AG09319 (cell line): ENCODE measurements at regions not wholly inside any gene's neighbourhood (a gene's known extent, or its start where the extent isn't known, plus 50 kb on each side); places are given as distances from the start of the nearest gene placed in this dataset.

ENCODE experiments used
- DNase-seq: peaks from one replicate; pipeline ENCODE4 v3.0.0-alpha.2; 2010; ENCODE audit warnings: low read depth; ENCODE audit errors: extremely low read depth
- TF ChIP-seq, protein P1 (sequence below): IDR thresholded peaks from 2 replicates; pipeline ENCODE4 v1.5.1; 2011; ENCODE audit warnings: low read depth, mild to moderate bottlenecking, inconsistent platforms, low read length, moderate library complexity

DNA sequence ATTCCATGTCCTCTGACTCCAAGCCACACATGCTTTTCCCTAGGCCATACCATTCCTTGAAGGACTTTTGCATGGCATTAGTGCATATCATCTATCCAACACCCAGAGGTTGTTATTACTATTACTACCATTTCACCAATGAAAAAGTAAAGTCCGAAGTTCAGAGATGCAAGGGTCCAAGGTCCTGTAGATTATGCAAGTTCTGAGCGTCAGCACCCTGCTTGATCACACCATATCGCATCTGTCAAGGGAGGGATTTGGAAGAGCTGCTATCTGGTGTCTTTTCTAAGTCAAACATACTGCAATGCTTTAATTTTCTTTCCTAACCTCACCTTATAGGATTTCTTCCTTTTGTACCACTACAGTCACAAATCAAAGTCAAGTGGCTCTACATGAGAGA lies 214.7 kb upstream of the CADM1 start:
- no peak for DNase-seq
- TF ChIP-seq, protein P1, sequence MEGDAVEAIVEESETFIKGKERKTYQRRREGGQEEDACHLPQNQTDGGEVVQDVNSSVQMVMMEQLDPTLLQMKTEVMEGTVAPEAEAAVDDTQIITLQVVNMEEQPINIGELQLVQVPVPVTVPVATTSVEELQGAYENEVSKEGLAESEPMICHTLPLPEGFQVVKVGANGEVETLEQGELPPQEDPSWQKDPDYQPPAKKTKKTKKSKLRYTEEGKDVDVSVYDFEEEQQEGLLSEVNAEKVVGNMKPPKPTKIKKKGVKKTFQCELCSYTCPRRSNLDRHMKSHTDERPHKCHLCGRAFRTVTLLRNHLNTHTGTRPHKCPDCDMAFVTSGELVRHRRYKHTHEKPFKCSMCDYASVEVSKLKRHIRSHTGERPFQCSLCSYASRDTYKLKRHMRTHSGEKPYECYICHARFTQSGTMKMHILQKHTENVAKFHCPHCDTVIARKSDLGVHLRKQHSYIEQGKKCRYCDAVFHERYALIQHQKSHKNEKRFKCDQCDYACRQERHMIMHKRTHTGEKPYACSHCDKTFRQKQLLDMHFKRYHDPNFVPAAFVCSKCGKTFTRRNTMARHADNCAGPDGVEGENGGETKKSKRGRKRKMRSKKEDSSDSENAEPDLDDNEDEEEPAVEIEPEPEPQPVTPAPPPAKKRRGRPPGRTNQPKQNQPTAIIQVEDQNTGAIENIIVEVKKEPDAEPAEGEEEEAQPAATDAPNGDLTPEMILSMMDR = no peak

DNA sequence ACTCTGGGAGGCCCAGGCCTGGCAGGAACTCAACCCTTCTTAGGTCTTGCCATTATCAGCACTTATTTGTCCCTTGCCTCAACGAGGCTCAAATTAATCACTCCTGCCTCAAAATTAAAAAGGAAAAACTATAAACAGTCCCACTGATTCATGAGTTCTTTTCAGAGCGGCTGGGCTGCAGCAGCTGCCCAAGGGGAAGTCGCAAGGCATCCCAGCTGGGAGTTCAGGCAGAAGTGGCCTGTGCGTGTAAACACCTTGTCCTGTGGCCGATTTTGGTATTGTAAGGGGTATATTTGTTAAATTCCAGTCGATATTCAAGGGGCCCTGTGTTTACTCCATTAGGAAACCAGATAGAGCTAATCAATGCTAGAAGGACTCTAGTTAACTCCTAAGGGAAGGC lies 213.9 kb upstream of the CADM1 start:
- no peak for DNase-seq
- TF ChIP-seq, protein P1 = no peak

DNA sequence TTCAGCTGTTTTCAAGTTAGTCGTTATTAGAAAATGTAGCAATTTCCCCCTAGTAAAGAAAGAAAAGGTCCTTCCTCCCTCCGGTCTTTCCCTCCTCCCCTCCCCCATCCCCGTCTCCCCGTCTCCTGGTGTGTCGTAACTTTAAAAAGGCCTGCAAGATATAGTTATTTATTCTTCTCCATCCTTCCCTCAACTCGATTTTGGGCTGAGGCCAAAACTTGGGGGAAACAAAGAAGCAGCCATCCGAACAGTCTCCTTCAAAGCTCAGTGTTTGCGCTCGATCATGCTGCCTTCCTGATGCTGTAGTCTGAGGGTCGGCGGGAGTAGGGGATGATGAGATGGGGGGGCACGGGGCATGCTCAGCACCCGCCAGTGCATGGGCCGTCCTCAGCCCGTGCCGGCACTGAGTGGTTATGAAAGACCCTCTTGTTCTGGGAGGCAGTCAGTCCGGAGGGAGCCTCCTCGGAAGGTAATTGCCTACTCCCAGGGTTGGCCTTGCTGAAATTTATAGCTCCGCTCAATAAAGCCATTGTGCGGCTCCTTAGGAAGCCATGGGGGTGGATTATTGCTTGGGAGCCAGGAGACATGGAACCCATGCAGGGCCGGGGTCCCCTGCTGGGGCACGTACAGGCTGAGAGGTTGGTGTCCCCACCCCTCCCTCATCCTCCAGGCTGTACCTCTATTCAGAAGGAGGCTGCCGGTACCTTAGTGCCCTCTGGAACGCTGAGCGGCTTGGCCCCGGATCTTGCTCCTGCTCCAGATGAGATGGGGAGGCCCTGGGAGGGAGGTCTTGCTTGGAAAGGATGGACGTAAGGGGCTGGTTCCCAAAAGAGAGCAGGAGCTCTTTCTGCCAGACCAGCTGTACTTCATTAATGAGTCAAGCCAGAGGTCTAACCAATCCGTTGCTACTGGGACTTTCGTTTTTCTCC lies 212.7 kb upstream of the CADM1 start:
- TF ChIP-seq, protein P1 = no peak
- DNase-seq = no peak

DNA sequence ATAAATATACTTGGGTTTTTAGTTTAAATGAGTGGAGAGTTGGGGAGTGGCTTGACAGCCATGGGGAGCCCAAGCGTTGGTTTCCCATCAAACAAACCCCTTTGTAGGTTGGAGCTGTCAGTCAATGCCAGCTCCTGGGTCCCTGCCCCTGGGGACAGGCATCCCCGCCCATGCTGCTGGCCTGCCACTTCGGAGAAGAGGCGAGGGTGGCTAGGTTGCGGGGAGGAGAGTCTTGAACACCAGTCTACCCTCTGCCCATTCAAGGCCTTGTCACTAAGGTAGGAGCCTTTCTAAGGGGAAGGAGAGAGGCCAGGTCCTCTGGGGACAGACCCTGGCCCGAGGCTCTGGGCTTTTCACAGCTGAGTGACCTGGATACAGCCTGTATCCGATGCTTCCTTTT lies 211.9 kb upstream of the CADM1 start:
- TF ChIP-seq, protein P1 = no peak
- DNase-seq = no peak

DNA sequence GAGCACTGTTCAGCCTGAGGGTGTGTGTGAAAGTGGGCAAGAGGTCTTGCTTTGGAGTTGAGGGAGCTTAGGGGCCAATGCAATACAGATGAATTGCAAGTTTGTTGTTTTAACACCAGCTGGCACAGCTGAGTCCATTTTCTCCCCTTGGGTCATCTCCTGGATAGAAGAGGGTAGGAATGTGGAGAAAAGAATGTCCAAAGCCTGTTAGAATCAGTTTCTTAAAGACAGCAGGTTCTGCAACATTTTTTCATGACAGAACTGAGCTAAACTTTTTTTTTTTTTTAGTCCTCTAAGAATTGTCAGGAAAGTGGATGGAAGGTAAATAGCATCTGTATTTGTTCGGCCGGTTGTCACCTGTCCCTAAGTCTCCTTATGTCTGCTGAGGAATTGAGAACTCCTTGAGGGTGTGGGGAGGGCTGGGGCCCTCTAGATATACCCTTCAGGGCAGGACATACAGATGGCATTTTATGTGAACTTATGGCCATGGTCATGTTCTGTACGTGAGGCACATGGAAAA lies 211.1 kb upstream of the CADM1 start:
- TF ChIP-seq, protein P1 = no peak
- DNase-seq = no peak

DNA sequence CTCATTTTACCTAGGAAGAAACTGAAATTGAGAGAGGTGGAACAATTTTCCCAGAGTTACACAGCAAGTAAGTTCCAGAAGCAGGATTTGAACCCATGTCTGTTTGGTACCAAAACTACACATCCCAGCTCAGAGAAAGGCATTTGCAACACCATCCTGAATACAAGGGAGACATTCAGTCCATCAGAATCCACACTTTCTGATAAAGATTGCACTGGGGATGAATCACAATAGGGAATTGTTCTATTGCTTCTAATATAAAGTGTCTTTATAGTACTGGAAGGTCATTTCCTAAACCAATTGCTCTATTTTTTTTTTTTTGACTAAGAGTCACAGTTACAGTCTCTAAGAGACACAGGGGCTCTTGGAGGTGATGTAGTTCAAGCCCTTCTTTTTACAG lies 208.1 kb upstream of the CADM1 start:
- TF ChIP-seq, protein P1 = no peak
- DNase-seq = no peak

DNA sequence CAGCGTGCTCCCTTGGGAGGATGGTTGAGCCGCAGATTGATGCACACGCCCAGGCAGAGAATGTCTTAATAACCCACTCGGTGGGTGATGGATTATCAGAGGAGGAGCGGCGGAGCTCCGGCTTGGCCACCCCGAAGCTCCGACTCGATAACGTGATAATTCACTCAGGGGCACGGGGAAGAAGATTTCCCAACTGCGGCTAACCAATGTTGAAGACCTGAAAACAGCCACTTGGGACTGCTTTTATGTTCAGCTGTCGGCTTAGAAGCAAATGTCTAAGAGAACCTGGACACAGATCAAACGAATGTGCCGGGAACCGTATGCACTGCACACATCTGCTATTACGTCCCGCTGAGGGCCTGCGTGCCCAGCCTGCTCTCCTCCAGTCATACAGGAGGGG lies 206.8 kb upstream of the CADM1 start:
- TF ChIP-seq, protein P1 = no peak
- DNase-seq = no peak
